Lower lobe of right lung (tissue), 2 donors: ENCODE measurements at regions not wholly inside any gene's neighbourhood (a gene's known extent, or its start where the extent isn't known, plus 50 kb on each side); places are given as distances from the start of the nearest gene placed in this dataset.

Experiments
- ATAC-seq, 2 donors: fragments of 200-7000 bp; cut with Tn5 transposase; one replicate each; pipeline ENCODE4 v1.9.1; 2020 to 2022; ENCODE audit warnings: mild to moderate bottlenecking in 2 of 2, moderate library complexity in 2 of 2
- DNase-seq: peaks from one replicate; pipeline ENCODE4 v3.0.0-alpha.2; 2020
- H3K27ac ChIP-seq: fragments of 200-600 bp; one replicate; pipeline ENCODE4 v1.8.0; 2022
- H3K27me3 ChIP-seq: fragments of 200-600 bp; one replicate; pipeline ENCODE4 v1.8.0; 2022; ENCODE audit warnings: low read depth
- H3K36me3 ChIP-seq: fragments of 200-600 bp; one replicate; pipeline ENCODE4 v1.8.0; 2022; ENCODE audit warnings: mild to moderate bottlenecking
- H3K4me1 ChIP-seq: fragments of 200-600 bp; one replicate; pipeline ENCODE4 v1.8.0; 2022
- H3K4me3 ChIP-seq: fragments of 200-600 bp; one replicate; pipeline ENCODE4 v1.8.0; 2022; ENCODE audit warnings: mild to moderate bottlenecking
- H3K9me3 ChIP-seq: fragments of 200-600 bp; one replicate; pipeline ENCODE4 v1.8.0; 2022
- CTCF ChIP-seq: fragments of 200-600 bp; IDR thresholded peaks from one replicate; pipeline ENCODE4 v1.8.0; 2022; ENCODE audit warnings: antibody characterized with exemption, mild to moderate bottlenecking
- intact Hi-C: fragments of 100-400 bp; cut with DNase I; formaldehyde crosslinking; loops from one replicate; pipeline ENCODE4 v1.11.0; 2022
- donor health status: DM: no; HTN: yes; CAD: no; lungs with severe emphysema.

DNA sequence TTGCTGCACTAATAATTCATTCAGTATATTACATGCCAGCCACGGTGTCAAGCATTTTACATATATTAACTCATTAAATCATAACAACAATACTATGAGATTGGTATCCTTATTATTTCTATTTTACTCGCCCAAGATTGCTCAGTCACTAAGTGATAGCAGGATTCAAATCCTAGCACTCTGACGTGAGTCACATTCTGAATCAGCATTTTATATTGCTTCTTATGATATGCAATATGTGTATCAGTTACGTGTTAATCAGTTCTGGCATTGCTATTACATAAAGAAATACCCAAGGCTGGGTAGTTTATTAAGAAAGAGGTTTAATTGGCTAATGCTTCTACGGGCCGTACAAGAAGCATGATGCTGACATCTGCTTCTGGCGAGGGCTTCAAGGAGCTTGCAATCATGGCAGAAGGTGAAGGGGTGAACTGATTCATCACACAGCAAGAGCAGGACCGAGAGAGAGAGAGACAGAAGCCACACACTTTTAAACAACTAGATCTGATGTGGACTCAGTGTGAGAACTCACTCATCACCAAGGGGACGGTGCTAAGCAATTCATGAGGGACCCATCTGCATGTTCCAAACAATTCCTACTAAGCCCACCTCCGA is 166.5 kb upstream of the TMCO5A start:
- Histone ChIP-seq H3K4me1 (peaks cover 15% of the 10 kb centered on the region), H3K4me3 (no peak overlapping the region), H3K36me3 (no peaks in the 10 kb centered on the region), H3K27ac (no peak overlapping the region), H3K27me3 (no peaks in the 10 kb centered on the region), H3K9me3 (no peaks in the 10 kb centered on the region)
- ATAC-seq = no peak
- DNase-seq = no peak
- intact Hi-C loops = no loop called here
- TF ChIP-seq CTCF = no peak

DNA sequence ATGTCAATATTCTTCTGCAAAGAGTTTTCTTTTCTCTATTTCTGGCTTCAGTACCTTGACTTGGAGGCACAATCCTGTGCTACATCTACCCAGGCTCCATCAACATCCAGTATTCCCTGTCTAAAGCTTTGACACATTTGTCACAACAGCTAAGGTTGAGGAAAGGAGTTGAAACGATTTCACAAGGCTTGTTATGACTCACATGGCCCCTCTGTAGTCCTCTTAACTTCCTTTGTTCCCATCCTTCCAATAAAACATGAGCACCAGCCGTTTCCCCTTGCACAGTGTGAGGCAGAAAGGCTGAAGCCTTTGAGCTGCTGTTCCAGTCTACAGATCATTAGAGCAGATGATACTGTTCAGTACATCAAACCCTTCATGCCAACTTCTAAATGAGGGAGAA is 163.0 kb upstream of the TMCO5A start:
- intact Hi-C loops = no loop called here
- Histone ChIP-seq H3K27me3 (no peaks in the 10 kb centered on the region), H3K27ac (no peak overlapping the region), H3K36me3 (no peaks in the 10 kb centered on the region), H3K9me3 (no peaks in the 10 kb centered on the region), H3K4me3 (no peak overlapping the region), H3K4me1 (no peaks in the 10 kb centered on the region)
- no peak for ATAC-seq
- DNase-seq = no peak
- TF ChIP-seq CTCF = no peak

GRCh38 chr15:37773111-37773860 is 161.2 kb upstream of the TMCO5A start:
- Histone ChIP-seq H3K9me3 (no peaks in the 10 kb centered on the region), H3K27ac (no peak overlapping the region), H3K4me1 (no peaks in the 10 kb centered on the region), H3K4me3 (no peak overlapping the region), H3K36me3 (no peaks in the 10 kb centered on the region), H3K27me3 (no peaks in the 10 kb centered on the region)
- TF ChIP-seq CTCF = no peak
- DNase-seq (no peak), ATAC-seq (no peak)
- intact Hi-C loops = no loop called here

DNA sequence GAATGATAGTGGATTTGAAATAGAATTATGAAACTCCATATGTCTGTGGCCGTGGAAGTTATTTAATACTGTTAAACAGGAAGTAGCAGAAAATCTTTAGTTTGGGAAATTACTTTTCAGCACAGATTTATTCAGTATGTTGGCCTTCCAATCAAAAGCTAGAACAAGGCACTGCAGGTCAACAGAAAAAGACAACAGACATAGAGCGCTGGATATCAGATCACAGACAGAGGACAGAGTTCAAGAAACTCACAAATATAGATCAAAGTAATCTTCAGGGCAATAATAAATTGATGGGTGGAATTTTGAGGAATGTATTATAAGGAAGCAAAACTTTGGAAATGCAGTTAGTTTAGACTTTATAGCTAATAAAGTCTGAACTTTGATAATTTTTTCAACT is 159.5 kb upstream of the TMCO5A start:
- no peak for ATAC-seq
- no peak for TF ChIP-seq CTCF
- Histone ChIP-seq H3K4me1 (no peaks in the 10 kb centered on the region), H3K36me3 (no peaks in the 10 kb centered on the region), H3K27ac (no peak overlapping the region), H3K4me3 (no peak overlapping the region), H3K9me3 (no peaks in the 10 kb centered on the region), H3K27me3 (no peaks in the 10 kb centered on the region)
- intact Hi-C loops = no loop called here
- no peak for DNase-seq

DNA sequence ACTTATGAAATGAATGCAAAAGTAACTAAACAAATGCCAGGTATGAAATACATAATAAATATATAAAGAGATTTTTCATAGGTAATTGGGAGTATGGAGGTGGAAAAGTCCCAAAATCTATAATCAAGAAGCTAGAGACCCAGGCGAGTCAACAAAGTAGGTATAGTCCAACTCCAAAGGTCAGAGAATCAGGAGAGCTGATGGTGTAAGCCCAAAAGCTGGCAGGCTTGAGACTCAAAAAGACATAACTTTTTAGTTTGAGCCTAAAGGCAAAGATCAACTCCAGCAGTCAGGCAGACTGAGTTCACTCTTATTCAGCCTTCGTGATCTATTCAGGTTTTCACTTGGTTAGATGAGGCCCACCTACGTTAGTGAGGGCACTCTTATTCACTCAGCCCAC is 157.4 kb upstream of the TMCO5A start:
- no peaks in the 10 kb centered on the region for H3K36me3 ChIP-seq
- ATAC-seq = no peak
- intact Hi-C loops = no loop called here

More for the DNA sequence above, 157.4 kb upstream of the TMCO5A start:
- Histone ChIP-seq H3K27me3 (no peaks in the 10 kb centered on the region), H3K27ac (no peak overlapping the region), H3K4me3 (no peak overlapping the region), H3K9me3 (no peaks in the 10 kb centered on the region), H3K4me1 (no peaks in the 10 kb centered on the region)
- no peak for DNase-seq
- no peak for TF ChIP-seq CTCF
